AG04449 (cell line): ENCODE measurements at regions not wholly inside any gene's neighbourhood (a gene's known extent, or its start where the extent isn't known, plus 50 kb on each side); places are given as distances from the start of the nearest gene placed in this dataset.

ENCODE experiments used
- CTCF ChIA-PET: fragments of 350-600 bp; formaldehyde crosslinking; extraction: SDS; loops from one replicate; lab custom pipeline; 2021; ENCODE audit warnings: antibody characterized with exemption; lab: Yijun Ruan, JAX
- POLR2A ChIA-PET: fragments of 400-600, 350-600 bp; formaldehyde crosslinking; extraction: SDS; loops from one replicate; lab custom pipeline; 2020; ENCODE audit warnings: antibody characterized with exemption, inconsistent platforms; lab: Yijun Ruan, JAX
- DNase-seq: peaks from one replicate; pipeline ENCODE4 v3.0.0-alpha.2; 2010; ENCODE audit warnings: low read depth, low spot score
- H3K4me3 ChIP-seq: 2 replicates; pipeline ENCODE4 v1.5.1; 2011; ENCODE audit warnings: low read depth, mild to moderate bottlenecking, control low read depth, low read length
- TF ChIP-seq, protein P1 (sequence below): IDR thresholded peaks from one replicate; pipeline ENCODE4 v1.5.1; 2011; ENCODE audit warnings: mild to moderate bottlenecking, moderate library complexity, low read length, control low read depth, inconsistent platforms; ENCODE audit not compliant: insufficient read depth; ENCODE audit errors: missing control alignments

DNA sequence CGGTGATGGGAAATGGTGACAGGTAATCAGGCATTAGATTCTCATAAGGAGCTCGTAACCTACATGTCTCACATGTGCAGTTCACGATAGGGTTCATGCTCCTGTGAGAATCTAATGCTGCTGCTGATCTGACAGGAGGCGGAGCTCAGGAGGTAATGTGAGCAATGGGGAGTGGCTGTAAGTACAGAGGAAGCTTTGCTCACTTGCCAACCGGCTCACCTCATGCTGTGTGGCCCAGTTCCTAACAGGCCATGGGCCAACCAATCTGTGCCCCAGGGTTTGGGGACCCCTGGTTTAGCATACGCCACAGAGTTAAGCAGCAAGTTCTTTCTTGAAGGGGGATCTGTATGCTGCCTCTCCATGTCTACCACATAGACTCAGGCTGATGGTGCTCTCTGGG lies 133.1 kb downstream of the IQUB start:
- no peak for DNase-seq
- CTCF ChIA-PET: no interaction called here
- TF ChIP-seq, protein P1, sequence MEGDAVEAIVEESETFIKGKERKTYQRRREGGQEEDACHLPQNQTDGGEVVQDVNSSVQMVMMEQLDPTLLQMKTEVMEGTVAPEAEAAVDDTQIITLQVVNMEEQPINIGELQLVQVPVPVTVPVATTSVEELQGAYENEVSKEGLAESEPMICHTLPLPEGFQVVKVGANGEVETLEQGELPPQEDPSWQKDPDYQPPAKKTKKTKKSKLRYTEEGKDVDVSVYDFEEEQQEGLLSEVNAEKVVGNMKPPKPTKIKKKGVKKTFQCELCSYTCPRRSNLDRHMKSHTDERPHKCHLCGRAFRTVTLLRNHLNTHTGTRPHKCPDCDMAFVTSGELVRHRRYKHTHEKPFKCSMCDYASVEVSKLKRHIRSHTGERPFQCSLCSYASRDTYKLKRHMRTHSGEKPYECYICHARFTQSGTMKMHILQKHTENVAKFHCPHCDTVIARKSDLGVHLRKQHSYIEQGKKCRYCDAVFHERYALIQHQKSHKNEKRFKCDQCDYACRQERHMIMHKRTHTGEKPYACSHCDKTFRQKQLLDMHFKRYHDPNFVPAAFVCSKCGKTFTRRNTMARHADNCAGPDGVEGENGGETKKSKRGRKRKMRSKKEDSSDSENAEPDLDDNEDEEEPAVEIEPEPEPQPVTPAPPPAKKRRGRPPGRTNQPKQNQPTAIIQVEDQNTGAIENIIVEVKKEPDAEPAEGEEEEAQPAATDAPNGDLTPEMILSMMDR: no peak
- POLR2A ChIA-PET: no interaction called here
- H3K4me3 ChIP-seq: no peak overlapping the region

DNA sequence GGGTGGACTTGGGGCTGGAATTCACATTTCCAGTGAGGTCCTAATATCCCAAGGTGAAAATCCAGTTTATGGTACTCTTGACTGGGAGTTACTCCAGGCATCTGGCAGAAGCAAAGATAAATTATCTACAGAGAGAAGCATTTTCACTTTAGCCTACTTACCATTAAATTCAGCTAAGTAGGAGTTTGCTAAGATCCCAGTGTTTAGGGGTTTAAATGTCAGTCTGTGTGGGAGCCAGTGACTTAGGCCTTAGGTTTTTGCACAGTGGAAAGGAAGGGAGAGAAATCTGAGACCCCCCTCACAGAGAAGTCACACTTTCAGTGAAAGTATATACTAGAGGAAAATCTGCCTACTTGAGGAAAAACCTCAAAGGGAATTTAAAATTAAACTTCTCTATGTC lies 134.2 kb downstream of the IQUB start:
- ChIA-PET CTCF (no interaction called here), POLR2A (no interaction called here)
- TF ChIP-seq, protein P1: no peak
- no peak for DNase-seq
- no peak overlapping the region for H3K4me3 ChIP-seq

DNA sequence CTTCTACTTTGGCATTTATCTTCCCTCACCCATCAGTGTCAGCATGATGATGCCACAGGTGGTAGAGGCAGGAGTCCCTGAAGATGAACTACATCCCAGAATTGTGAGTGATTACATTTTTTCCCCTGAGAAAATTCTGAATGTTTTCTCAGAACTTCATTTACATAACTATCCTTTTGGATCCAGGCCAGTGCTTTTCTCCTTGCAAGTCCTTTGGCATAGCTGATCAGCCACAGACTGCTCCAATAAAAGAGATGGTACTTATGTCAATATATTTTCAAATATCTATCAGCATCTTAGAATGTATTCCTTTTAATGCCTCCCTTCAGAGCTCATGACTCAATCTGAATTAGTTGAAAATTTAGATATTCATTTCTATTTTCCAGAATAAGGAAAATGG lies 135.5 kb downstream of the IQUB start:
- no peak overlapping the region for H3K4me3 ChIP-seq
- TF ChIP-seq, protein P1: no peak
- DNase-seq: no peak
- POLR2A ChIA-PET: no interaction called here
- CTCF ChIA-PET: no interaction called here

DNA sequence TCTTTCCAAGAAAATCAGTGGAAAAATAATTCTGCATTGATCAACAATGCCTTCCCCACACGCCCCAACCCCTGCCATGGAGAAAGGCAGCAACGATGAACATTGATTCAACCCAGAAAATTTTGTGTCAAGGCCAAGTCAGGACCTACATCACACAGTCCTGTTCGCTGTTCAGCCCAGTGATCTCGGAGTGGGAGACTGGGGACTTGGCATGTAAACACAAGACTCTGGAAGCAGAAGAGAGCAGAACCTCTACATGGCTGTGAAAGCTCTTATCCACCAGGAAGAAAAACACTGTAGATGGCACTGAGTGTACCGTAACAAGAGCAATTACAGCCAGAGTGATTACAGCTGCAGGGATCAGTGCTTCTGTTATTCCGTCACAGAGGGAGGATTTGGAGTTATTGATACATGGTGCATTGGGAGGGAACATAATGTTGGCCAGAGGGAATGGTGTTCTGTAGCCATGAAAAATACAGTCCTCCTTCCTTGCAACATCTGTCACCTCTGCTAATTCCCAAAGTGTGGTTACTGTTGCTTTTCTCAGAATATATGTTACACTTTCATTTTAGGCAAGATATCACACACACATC lies 136.6 kb downstream of the IQUB start:
- POLR2A ChIA-PET: no interaction called here
- no peak for DNase-seq
- TF ChIP-seq, protein P1: no peak
- CTCF ChIA-PET: no interaction called here
- no peak overlapping the region for H3K4me3 ChIP-seq

DNA sequence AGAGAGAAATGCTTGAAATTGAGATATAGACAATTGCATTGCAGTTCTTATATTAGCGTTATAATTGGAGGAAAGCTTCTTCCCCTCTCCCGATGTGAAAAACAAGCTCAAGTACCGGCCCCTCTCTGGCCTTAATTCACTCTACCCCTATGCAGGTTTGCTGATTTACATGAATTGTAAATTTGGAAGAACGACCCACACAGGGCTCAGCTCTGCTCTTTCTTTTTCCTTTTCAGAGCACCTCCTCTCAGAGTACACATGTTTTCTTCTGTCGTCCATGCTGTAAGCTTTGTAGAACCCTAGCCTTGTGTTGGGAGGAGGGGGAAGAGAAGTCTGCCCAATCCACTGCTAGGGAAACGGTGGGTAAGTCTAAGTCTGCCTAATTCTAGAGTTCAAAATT lies 140.8 kb downstream of the IQUB start:
- ChIA-PET CTCF (no interaction called here), POLR2A (no interaction called here)
- no peak for DNase-seq
- H3K4me3 ChIP-seq: no peak overlapping the region
- TF ChIP-seq, protein P1: no peak

DNA sequence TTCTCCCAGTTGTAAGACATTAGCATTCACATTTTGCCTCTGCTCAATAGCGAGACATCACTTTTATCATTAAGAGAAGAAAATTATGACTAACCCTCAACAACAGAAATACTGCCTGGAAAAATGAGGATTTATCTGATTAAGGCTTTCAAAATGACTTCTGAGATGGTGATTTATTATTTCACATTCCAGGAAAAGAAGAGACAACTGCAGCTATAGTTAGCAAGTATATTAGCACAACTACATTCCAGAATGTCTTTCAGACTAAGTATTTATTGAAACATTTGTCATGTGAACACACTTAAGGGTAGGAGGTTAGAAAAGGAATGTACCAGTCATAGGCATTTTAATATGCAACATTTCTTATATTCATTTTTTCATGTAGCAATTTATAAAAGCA lies 162.0 kb downstream of the IQUB start:
- TF ChIP-seq, protein P1: no peak
- POLR2A ChIA-PET: no interaction called here

More for the DNA sequence above, 162.0 kb downstream of the IQUB start:
- no peak overlapping the region for H3K4me3 ChIP-seq
- DNase-seq: no peak
- CTCF ChIA-PET: no interaction called here
